Choroid plexus epithelial cell (primary cell): ENCODE measurements at regions not wholly inside any gene's neighbourhood (a gene's known extent, or its start where the extent isn't known, plus 50 kb on each side); places are given as distances from the start of the nearest gene placed in this dataset.

Experiments
- DNase-seq: peaks from one replicate; pipeline ENCODE4 v3.0.0-alpha.2; 2010; ENCODE audit warnings: low read depth
- H3K4me3 ChIP-seq: 2 replicates; pipeline ENCODE4 v1.5.1; 2011; ENCODE audit warnings: low read depth, mild to moderate bottlenecking, control low read depth, low read length, moderate library complexity
- CTCF ChIP-seq: conservative IDR thresholded peaks from 2 replicates; pipeline ENCODE4 v1.5.1; 2011; ENCODE audit warnings: low read depth, mild to moderate bottlenecking, control low read depth, inconsistent platforms, low read length, moderate library complexity

- DNase-seq = no peak
- TF ChIP-seq CTCF = no peak
- H3K4me3 ChIP-seq = no peak overlapping the region
Observed at GRCh38 chr6:50353603-50354002, 303.9 kb upstream of the DEFB112 start.

- TF ChIP-seq CTCF = no peak
- no peak overlapping the region for H3K4me3 ChIP-seq
- DNase-seq = no peak
Observed at GRCh38 chr6:50358113-50358512, 308.4 kb upstream of the DEFB112 start.

GRCh38 chr6:50361641-50362331, 312.1 kb upstream of the DEFB112 start:
- DNase-seq = no peak
- TF ChIP-seq CTCF = no peak
- no peak overlapping the region for H3K4me3 ChIP-seq

- TF ChIP-seq CTCF = no peak
- no peak overlapping the region for H3K4me3 ChIP-seq
- no peak for DNase-seq
Observed at GRCh38 chr6:50362706-50363105, 313.0 kb upstream of the DEFB112 start.

GRCh38 chr6:50369996-50370395, 320.3 kb upstream of the DEFB112 start:
- DNase-seq = no peak
- H3K4me3 ChIP-seq = no peak overlapping the region
- no peak for TF ChIP-seq CTCF

GRCh38 chr6:50380406-50381098, 330.8 kb upstream of the DEFB112 start:
- no peak overlapping the region for H3K4me3 ChIP-seq
- TF ChIP-seq CTCF = no peak
- no peak for DNase-seq

- H3K4me3 ChIP-seq = no peak overlapping the region
- DNase-seq = no peak
- no peak for TF ChIP-seq CTCF
Observed at GRCh38 chr6:50381099-50381415, 331.3 kb upstream of the DEFB112 start.
